ENCODE measurements at regions not wholly inside any gene's neighbourhood (a gene's known extent, or its start where the extent isn't known, plus 50 kb on each side); places are given as distances from the start of the nearest gene placed in this dataset.
"Not testable (repeated sequence)": the region's sequence is repeated elsewhere in the genome, so short reads cannot be mapped to it uniquely, and the experiment has no call there.

- Histone ChIP-seq H3K4me3 (no peak overlapping the region), H3K9me3 (no peaks in the 10 kb centered on the region), H3K27ac (no peak overlapping the region), H3K27me3 (ENCODE audit: low read depth) (no peaks in the 10 kb centered on the region), H3K4me1 (no peaks in the 10 kb centered on the region), H3K36me3 (no peaks in the 10 kb centered on the region)
- DNase-seq (no peak), ATAC-seq (no peak)
- intact Hi-C loops (cut with DNase I): no loop called here
- TF ChIP-seq CTCF (IDR thresholded peaks at IDR 0.05): no peak
These were observed 684.5 kb downstream of the C12orf50 start for GRCh38 chr12:87344699-87345098.

GRCh38 chr12:87338681-87339080 lies 690.5 kb downstream of the C12orf50 start:
- TF ChIP-seq CTCF (IDR thresholded peaks at IDR 0.05): no peak
- DNase-seq (no peak), ATAC-seq (no peak)
- Histone ChIP-seq H3K36me3 (no peaks in the 10 kb centered on the region), H3K27me3 (ENCODE audit: low read depth) (no peaks in the 10 kb centered on the region), H3K4me1 (no peaks in the 10 kb centered on the region), H3K4me3 (no peak overlapping the region), H3K27ac (no peak overlapping the region), H3K9me3 (no peaks in the 10 kb centered on the region)
- intact Hi-C loops (cut with DNase I): no loop called here

GRCh38 chr12:87336814-87337336 lies 692.3 kb downstream of the C12orf50 start:
- Histone ChIP-seq H3K4me1 (no peaks in the 10 kb centered on the region), H3K27ac (no peak overlapping the region), H3K36me3 (no peaks in the 10 kb centered on the region), H3K27me3 (ENCODE audit: low read depth) (no peaks in the 10 kb centered on the region), H3K4me3 (no peak overlapping the region), H3K9me3 (no peaks in the 10 kb centered on the region)
- no peak for ATAC-seq
- intact Hi-C loops (cut with DNase I): no loop called here
- no peak for TF ChIP-seq CTCF (IDR thresholded peaks at IDR 0.05)
- DNase-seq: no peak

- TF ChIP-seq CTCF (IDR thresholded peaks at IDR 0.05): no peak
- intact Hi-C loops (cut with DNase I): no loop called here
- Histone ChIP-seq H3K36me3 (no peaks in the 10 kb centered on the region), H3K4me3 (no peak overlapping the region), H3K4me1 (no peaks in the 10 kb centered on the region), H3K9me3 (no peaks in the 10 kb centered on the region), H3K27ac (no peak overlapping the region), H3K27me3 (ENCODE audit: low read depth) (no peaks in the 10 kb centered on the region)
- no peak for DNase-seq
- no peak for ATAC-seq
These were observed 696.0 kb downstream of the C12orf50 start for GRCh38 chr12:87332987-87333726.

- H3K4me1 ChIP-seq; H3K9me3 ChIP-seq; ATAC-seq; H3K4me3 ChIP-seq; intact Hi-C loops (cut with DNase I); DNase-seq; H3K36me3 ChIP-seq; H3K27ac ChIP-seq; H3K27me3 ChIP-seq (ENCODE audit: low read depth): not testable (repeated sequence)
These were observed 699.1 kb downstream of the C12orf50 start for GRCh38 chr12:87330071-87330555.

- DNase-seq (no peak), ATAC-seq (no peak)
- Histone ChIP-seq H3K27ac (no peak overlapping the region), H3K4me1 (no peaks in the 10 kb centered on the region), H3K36me3 (no peaks in the 10 kb centered on the region), H3K27me3 (ENCODE audit: low read depth) (no peaks in the 10 kb centered on the region), H3K4me3 (no peak overlapping the region), H3K9me3 (no peaks in the 10 kb centered on the region)
- TF ChIP-seq CTCF (IDR thresholded peaks at IDR 0.05): no peak
- intact Hi-C loops (cut with DNase I): no loop called here
These were observed 699.9 kb downstream of the C12orf50 start for GRCh38 chr12:87329076-87329863.
